K562 (cell line): ENCODE measurements at regions not wholly inside any gene's neighbourhood (a gene's known extent, or its start where the extent isn't known, plus 50 kb on each side); places are given as distances from the start of the nearest gene placed in this dataset.

ENCODE experiments used
- ATAC-seq: fragments of 200-7000 bp; cut with Tn5 transposase; 3 replicates; pipeline ENCODE4 v1.9.1; 2020; ENCODE audit warnings: moderate library complexity
- BruUV-seq: library from RNA; stranded (reverse); fragments of 400-500 nt; replicated peaks from 2 replicates; lab custom pipeline; 2021; lab: Mats Ljungman, UMichigan
- CTCF ChIA-PET: fragments of 300-600 bp; formaldehyde crosslinking; extraction: SDS; loops from one replicate; lab custom pipeline; 2021; ENCODE audit warnings: low intra/inter-chr PET ratio; lab: Yijun Ruan, JAX
- POLR2A ChIA-PET: fragments of 300-600, 350-650 bp; sonication (Branson Sonifier 250); formaldehyde crosslinking; extraction: SDS; loops from one replicate; lab custom pipeline; 2021; ENCODE audit warnings: antibody characterized with exemption, inconsistent platforms; lab: Yijun Ruan, JAX
- DNase-seq, 4 experiments: peaks; one replicate each; pipeline versions ENCODE4 v3.0.0 to v3.0.0-alpha.2; 2011 to 2018; ENCODE audit warnings: low spot score in 3 of 4, mixed read lengths in 3 of 4; ENCODE audit errors: extremely low read depth in 1 of 4
- FAIRE-seq: peaks from 2 replicates; lab custom pipeline; 2011; peaks lifted over from hg19 to GRCh38; lab: Jason Lieb, UNC
- H2AFZ ChIP-seq: 2 replicates; pipeline ENCODE4 v1.6.0; 2011; ENCODE audit warnings: low read depth, low read length, control low read depth, inconsistent platforms
- H3K27ac ChIP-seq: fragments of 200-600 bp; 3 replicates; pipeline ENCODE4 v1.8.0; 2011; ENCODE audit warnings: low read depth, mild to moderate bottlenecking, control low read depth, inconsistent platforms, low read length, moderate library complexity, mixed read lengths; ENCODE audit errors: extremely low read depth
- H3K27me3 ChIP-seq, 2 experiments: fragments of 300-600 bp in 1 of 2; 2 replicates in 1 of 2; 3 replicates in 1 of 2; pipeline versions ENCODE4 v1.6.0 to v1.8.0; 2011; ENCODE audit warnings: inconsistent platforms in 2 of 2, low read length in 2 of 2, mild to moderate bottlenecking in 1 of 2, mixed read lengths in 1 of 2, moderate library complexity in 1 of 2; ENCODE audit not compliant: control insufficient read depth in 2 of 2, insufficient read depth in 2 of 2
- H3K36me3 ChIP-seq: fragments of 300-600 bp; 3 replicates; pipeline ENCODE4 v1.8.0; 2011; ENCODE audit warnings: mild to moderate bottlenecking, low read length, inconsistent platforms; ENCODE audit not compliant: control insufficient read depth, insufficient read depth
- H3K4me1 ChIP-seq, 2 experiments: fragments of 200-600 bp in 1 of 2; replicated peaks in 1 of 2; 2 replicates in 1 of 2; 3 replicates in 1 of 2; pipeline versions ENCODE4 v1.5.1 to v1.8.0; 2011; ENCODE audit warnings: inconsistent platforms in 2 of 2, low read length in 2 of 2, mild to moderate bottlenecking in 1 of 2, mixed read lengths in 1 of 2, moderate library complexity in 1 of 2; ENCODE audit not compliant: control insufficient read depth in 2 of 2, insufficient read depth in 2 of 2
- H3K4me2 ChIP-seq: 2 replicates; pipeline ENCODE4 v1.6.1; 2011; ENCODE audit warnings: low read length, control low read depth, inconsistent platforms, mixed read lengths; ENCODE audit not compliant: insufficient read depth
- H3K4me3 ChIP-seq: fragments of 200-600 bp; sonication (generic), shearing (Covaris generic); 2 replicates; pipeline ENCODE4 v1.5.1; 2016; ENCODE audit warnings: control low read depth, inconsistent platforms
- H3K79me2 ChIP-seq: fragments of 200-600 bp; 3 replicates; pipeline ENCODE4 v1.8.0; 2011; ENCODE audit warnings: low read length, inconsistent platforms; ENCODE audit not compliant: control insufficient read depth, insufficient read depth
- H3K9ac ChIP-seq, 2 experiments: 2 replicates each; pipeline versions ENCODE4 v1.6.0 to v1.6.1; 2011; ENCODE audit warnings: low read depth in 2 of 2, low read length in 2 of 2, control low read depth in 1 of 2, inconsistent platforms in 1 of 2, mild to moderate bottlenecking in 1 of 2, mixed read lengths in 1 of 2; ENCODE audit not compliant: insufficient read depth in 1 of 2
- H3K9me1 ChIP-seq: one replicate; pipeline ENCODE4 v1.6.0; 2011; ENCODE audit warnings: inconsistent platforms, mild to moderate bottlenecking, low read length, moderate library complexity; ENCODE audit not compliant: control insufficient read depth, insufficient read depth
- H3K9me3 ChIP-seq: replicated peaks from 2 replicates; pipeline ENCODE4 v1.5.1; 2011; ENCODE audit warnings: low read depth, low read length, inconsistent platforms; ENCODE audit not compliant: control insufficient read depth, insufficient read depth
- H4K20me1 ChIP-seq: replicated peaks from 2 replicates; pipeline ENCODE4 v1.6.1; 2011; ENCODE audit warnings: low read length, inconsistent platforms, mixed read lengths; ENCODE audit not compliant: control insufficient read depth, insufficient read depth
- ELF4 ChIP-seq: fragments of 450-650 bp; formaldehyde crosslinking; IDR thresholded peaks from 2 replicates; pipeline ENCODE4 v1.4.0; 2022; ENCODE audit warnings: missing genetic modification characterization
- HBP1 ChIP-seq: fragments of 450-650 bp; formaldehyde crosslinking; IDR thresholded peaks from 2 replicates; pipeline ENCODE4 v1.4.0; 2022; ENCODE audit warnings: missing genetic modification characterization
- HNRNPH1 ChIP-seq: fragments of 200-400 bp; formaldehyde crosslinking; optimal IDR thresholded peaks from 2 replicates; pipeline ENCODE3; 2017; ENCODE audit warnings: low read depth, mild to moderate bottlenecking, low read length, moderate library complexity
- LARP7 ChIP-seq: fragments of 450-650 bp; IDR thresholded peaks from 2 replicates; pipeline ENCODE4 v1.6.1; 2016
- LCOR ChIP-seq: sonication (generic); formaldehyde crosslinking; IDR thresholded peaks from 2 replicates; pipeline ENCODE4 v1.8.0; 2022; ENCODE audit warnings: mild to moderate bottlenecking, missing genetic modification reagents
- NFIX ChIP-seq: fragments of 250-450 bp; sonication (Bioruptor Pico); IDR thresholded peaks from 2 replicates; pipeline ENCODE4 v1.4.0; 2020; ENCODE audit warnings: low read depth, mild to moderate bottlenecking, moderate library complexity
- OTX1 ChIP-seq: fragments of 450-650 bp; formaldehyde crosslinking; IDR thresholded peaks from 2 replicates; pipeline ENCODE4 v1.4.0; 2022; ENCODE audit warnings: mild to moderate bottlenecking
- PHF20 ChIP-seq: fragments of 450-650 bp; IDR thresholded peaks from 2 replicates; pipeline ENCODE4 v1.6.1; 2018; ENCODE audit not compliant: partially characterized antibody
- RCOR1 ChIP-seq, 2 experiments: IDR thresholded peaks; 2 replicates each; pipeline ENCODE4 v1.6.1; 2012; ENCODE audit warnings: low read depth in 2 of 2, low read length in 2 of 2, borderline replicate concordance in 1 of 2, improper control_type of control experiment in 1 of 2
- TSC22D4 ChIP-seq: fragments of 450-650 bp; IDR thresholded peaks from 2 replicates; pipeline ENCODE4 v1.6.1; 2016; ENCODE audit warnings: missing genetic modification characterization, missing biosample characterization, control low read depth
- USF2 ChIP-seq: sonication (generic); formaldehyde crosslinking; IDR thresholded peaks from 2 replicates; pipeline ENCODE4 v1.5.0; 2020; ENCODE audit warnings: missing genetic modification reagents
- ZBTB26 ChIP-seq: fragments of 450-650 bp; formaldehyde crosslinking; IDR thresholded peaks from 2 replicates; pipeline ENCODE4 v1.4.0; 2022; ENCODE audit warnings: missing genetic modification characterization
- ZNF280B ChIP-seq: fragments of 250-450 bp; sonication (Bioruptor Pico); IDR thresholded peaks from 2 replicates; pipeline ENCODE4 v1.5.1; 2021; ENCODE audit warnings: mild to moderate bottlenecking
- WGBS: fragments of 100-300 bp; shearing (Covaris generic); methylation state at CpG from one replicate; pipeline ENCODE4 v1.1.6; 2016; ENCODE audit warnings: low coverage, mixed read lengths; ENCODE audit not compliant: insufficient coverage; ENCODE audit errors: missing lambda C conversion rate; 5-methylcytosine and 5-hydroxymethylcytosine counted together
- in situ Hi-C: fragments of 300-500 bp; cut with MboI; formaldehyde crosslinking; loops from 4 replicates; pipeline ENCODE4 v1.15.0; 2018; ENCODE audit warnings: inconsistent platforms, mixed read lengths
- intact Hi-C: fragments of 100-400 bp; cut with micrococcal nuclease; formaldehyde crosslinking; loops from 2 replicates; pipeline ENCODE4 v1.14.2; 2022

- in situ Hi-C loops = no loop called here
- H3K9ac ChIP-seq = no peak overlapping the region
- H3K27me3 ChIP-seq = peaks cover 24 to 64% of the 10 kb centered on the region in 2 experiments; a peak in 4 of 5 replicates
- ATAC-seq (no peak), FAIRE-seq (peak; percentile 67), DNase-seq (no peak)
- H3K9me3 ChIP-seq = 0 out of 2 replicates have a peak, but pooled peaks cover 3% of the 10 kb centered on the region
- no peak overlapping the region for H3K4me2 ChIP-seq
- no TSS peak for BruUV-seq
- TF ChIP-seq PHF20 (peak; percentile 33), TSC22D4 (tag) (peak; percentile 81; the same call in 1 of the 2 replicates), LCOR (CRISPR knock-in tag) (no peak), ZBTB26 (CRISPR knock-in tag) (peak; percentile 19; the same call in 1 of the 2 replicates), OTX1 (CRISPR knock-in tag) (0 out of 2 replicates have a peak, but pooled peaks have one; percentile 18), USF2 (CRISPR knock-in tag) (no peak), ZNF280B (CRISPR knock-in tag) (no peak), HBP1 (CRISPR knock-in tag) (0 out of 2 replicates have a peak, but pooled peaks have one; percentile 49), HNRNPH1 (no peak), RCOR1 (IDR thresholded peaks at IDR 0.05; ENCODE audit: borderline replicate concordance in 1 of 2, low read depth in 2 of 2, low read length in 2 of 2) (no peak), NFIX (no peak), LARP7 (0 out of 2 replicates have a peak, but pooled peaks have one; percentile 21), ELF4 (peak; percentile 59; the same call in 1 of the 2 replicates)
- no peaks in the 10 kb centered on the region for H4K20me1 ChIP-seq
- H3K27ac ChIP-seq = no peak overlapping the region; the same call in 2 of the 3 replicates
- ChIA-PET POLR2A (no interaction called here), CTCF (no interaction called here)
- no peaks in the 10 kb centered on the region for H3K36me3 ChIP-seq
- no peak overlapping the region for H3K4me3 ChIP-seq
- no peak overlapping the region for H2AFZ ChIP-seq
- no peaks in the 10 kb centered on the region for H3K79me2 ChIP-seq
- intact Hi-C loops = no loop called here
- H3K9me1 ChIP-seq = no peaks in the 10 kb centered on the region
- peaks cover 0 to 5% of the 10 kb centered on the region in 2 experiments; a peak in 1 of 5 replicates for H3K4me1 ChIP-seq
- WGBS = 5% methylated on average over 7 of the region's 7 CpGs
These were observed 154.0 kb downstream of the FOXD2 start for GRCh38 chr1:47591801-47592200.
